ENCODE measurements at regions not wholly inside any gene's neighbourhood (a gene's known extent, or its start where the extent isn't known, plus 50 kb on each side); places are given as distances from the start of the nearest gene placed in this dataset.

- TF ChIP-seq CTCF (IDR thresholded peaks at IDR 0.05), result no peak
- DNase-seq, result no peak
- Histone ChIP-seq H3K9me3 (no peaks in the 10 kb centered on the region), H3K27me3 (ENCODE audit: low read depth) (no peaks in the 10 kb centered on the region), H3K4me1 (no peaks in the 10 kb centered on the region), H3K27ac (no peak overlapping the region), H3K4me3 (no peak overlapping the region), H3K36me3 (no peaks in the 10 kb centered on the region)
- ATAC-seq, result no peak
- intact Hi-C loops (cut with DNase I), result no loop called here
Measured at GRCh38 chr4:130640592-130640991, 1544.6 kb downstream of the C4orf33 start.

GRCh38 chr4:130646886-130647285, 1550.9 kb downstream of the C4orf33 start:
- DNase-seq (no peak), ATAC-seq (no peak)
- Histone ChIP-seq H3K27ac (no peak overlapping the region), H3K4me3 (no peak overlapping the region), H3K4me1 (no peaks in the 10 kb centered on the region), H3K9me3 (no peaks in the 10 kb centered on the region), H3K27me3 (ENCODE audit: low read depth) (no peaks in the 10 kb centered on the region), H3K36me3 (no peaks in the 10 kb centered on the region)
- no peak for TF ChIP-seq CTCF (IDR thresholded peaks at IDR 0.05)
- intact Hi-C loops (cut with DNase I), result no loop called here

- no peak overlapping the region for H3K27ac ChIP-seq
- DNase-seq (no peak), ATAC-seq (no peak)
- intact Hi-C loops (cut with DNase I), result no loop called here
- no peak overlapping the region for H3K4me3 ChIP-seq
- no peak for TF ChIP-seq CTCF (IDR thresholded peaks at IDR 0.05)
- H3K9me3 ChIP-seq, result no peaks in the 10 kb centered on the region
- H3K36me3 ChIP-seq, result no peaks in the 10 kb centered on the region
- H3K4me1 ChIP-seq, result no peaks in the 10 kb centered on the region
- H3K27me3 ChIP-seq (ENCODE audit: low read depth), result no peaks in the 10 kb centered on the region
Measured at GRCh38 chr4:130648570-130648969, 1552.6 kb downstream of the C4orf33 start.

- no peak overlapping the region for H3K27ac ChIP-seq
- no peak for TF ChIP-seq CTCF (IDR thresholded peaks at IDR 0.05)
- DNase-seq (no peak), ATAC-seq (no peak)
- intact Hi-C loops (cut with DNase I), result no loop called here
- no peak overlapping the region for H3K4me3 ChIP-seq
- no peaks in the 10 kb centered on the region for H3K4me1 ChIP-seq
- no peaks in the 10 kb centered on the region for H3K9me3 ChIP-seq
- no peaks in the 10 kb centered on the region for H3K36me3 ChIP-seq
- H3K27me3 ChIP-seq (ENCODE audit: low read depth), result no peaks in the 10 kb centered on the region
Measured at GRCh38 chr4:130653842-130654241, 1557.9 kb downstream of the C4orf33 start.

- Histone ChIP-seq H3K4me1 (no peaks in the 10 kb centered on the region), H3K27me3 (ENCODE audit: low read depth) (no peaks in the 10 kb centered on the region), H3K36me3 (no peaks in the 10 kb centered on the region), H3K9me3 (no peaks in the 10 kb centered on the region), H3K4me3 (no peak overlapping the region), H3K27ac (no peak overlapping the region)
- DNase-seq (no peak), ATAC-seq (no peak)
- intact Hi-C loops (cut with DNase I), result no loop called here
- TF ChIP-seq CTCF (IDR thresholded peaks at IDR 0.05), result no peak
Measured at GRCh38 chr4:130659320-130659719, 1563.4 kb downstream of the C4orf33 start.

- H3K27ac ChIP-seq, result no peak overlapping the region
- H3K4me3 ChIP-seq, result no peak overlapping the region
- TF ChIP-seq CTCF (IDR thresholded peaks at IDR 0.05), result no peak
- H3K36me3 ChIP-seq, result no peaks in the 10 kb centered on the region
- no peak for ATAC-seq
- intact Hi-C loops (cut with DNase I), result no loop called here
- no peaks in the 10 kb centered on the region for H3K27me3 ChIP-seq (ENCODE audit: low read depth)
- DNase-seq, result no peak
- H3K9me3 ChIP-seq, result no peaks in the 10 kb centered on the region
- no peaks in the 10 kb centered on the region for H3K4me1 ChIP-seq
Measured at GRCh38 chr4:130668859-130669258, 1572.9 kb downstream of the C4orf33 start.

Measured in lower lobe of right lung (tissue), 2 donors.